ENCODE measurements at regions not wholly inside any gene's neighbourhood (a gene's known extent, or its start where the extent isn't known, plus 50 kb on each side); places are given as distances from the start of the nearest gene placed in this dataset.
"Not testable (repeated sequence)": the region's sequence is repeated elsewhere in the genome, so short reads cannot be mapped to it uniquely, and the experiment has no call there.

GRCh38 chr2:194395818-194396217 is 1261.2 kb upstream of the SLC39A10 start:
- no peak overlapping the region for H3K27ac Mint-ChIP-seq
- no peaks in the 10 kb centered on the region for H3K4me1 ChIP-seq (ENCODE audit: insufficient read depth, low read length)
- no peak for DNase-seq
- peaks cover 0 to 5% (median 0%) of the 10 kb centered on the region in 5 donors for H3K9me3 Mint-ChIP-seq
- H3K9me3 ChIP-seq (ENCODE audit: low read length): no peaks in the 10 kb centered on the region
- POLR2A ChIA-PET: no interaction called here
- H3K27ac ChIP-seq (ENCODE audit: low read depth, low read length): no peak overlapping the region
- no peak overlapping the region for H3K4me3 Mint-ChIP-seq
- no peaks in the 10 kb centered on the region for H3K4me1 Mint-ChIP-seq
- no peaks in the 10 kb centered on the region for H3K27me3 ChIP-seq (ENCODE audit: insufficient read depth, low read length, poor library complexity, severe bottlenecking)
- no peaks in the 10 kb centered on the region for H3K36me3 Mint-ChIP-seq
- H3K27me3 Mint-ChIP-seq: no peaks in the 10 kb centered on the region
- H3K36me3 ChIP-seq (ENCODE audit: insufficient read depth, low read length): no peaks in the 10 kb centered on the region
- no peak overlapping the region for H3K4me3 ChIP-seq (ENCODE audit: low read length)
- CTCF ChIA-PET: no interaction called here

- CTCF ChIA-PET: no interaction called here
- peaks cover 0 to 15% (median 0%) of the 10 kb centered on the region in 5 donors for H3K9me3 Mint-ChIP-seq
- Histone ChIP-seq H3K27me3 (ENCODE audit: insufficient read depth, low read length, poor library complexity, severe bottlenecking) (no peaks in the 10 kb centered on the region), H3K4me1 (ENCODE audit: insufficient read depth, low read length) (no peaks in the 10 kb centered on the region), H3K27ac (ENCODE audit: low read depth, low read length) (no peak overlapping the region), H3K9me3 (ENCODE audit: low read length) (no peaks in the 10 kb centered on the region), H3K4me3 (ENCODE audit: low read length) (no peak overlapping the region), H3K36me3 (ENCODE audit: insufficient read depth, low read length) (no peaks in the 10 kb centered on the region)
- no peaks in the 10 kb centered on the region for H3K27me3 Mint-ChIP-seq
- H3K27ac Mint-ChIP-seq: no peak overlapping the region
- POLR2A ChIA-PET: no interaction called here
- H3K4me1 Mint-ChIP-seq: no peaks in the 10 kb centered on the region
- no peaks in the 10 kb centered on the region for H3K36me3 Mint-ChIP-seq
- no peak overlapping the region for H3K4me3 Mint-ChIP-seq
- no peak for DNase-seq
Observed at GRCh38 chr2:194385376-194385775, 1271.7 kb upstream of the SLC39A10 start.

GRCh38 chr2:194383401-194383800 is 1273.6 kb upstream of the SLC39A10 start:
- H3K9me3 Mint-ChIP-seq: peaks cover 0 to 13% (median 3%) of the 10 kb centered on the region in 5 donors
- H3K27me3 ChIP-seq (ENCODE audit: insufficient read depth, low read length, poor library complexity, severe bottlenecking): no peaks in the 10 kb centered on the region
- H3K4me3 Mint-ChIP-seq: no peak overlapping the region
- H3K4me1 ChIP-seq (ENCODE audit: insufficient read depth, low read length): no peaks in the 10 kb centered on the region
- ChIA-PET CTCF (no interaction called here), POLR2A (no interaction called here)
- DNase-seq: no peak
- H3K27me3 Mint-ChIP-seq: no peaks in the 10 kb centered on the region
- no peaks in the 10 kb centered on the region for H3K36me3 Mint-ChIP-seq
- no peak overlapping the region for H3K4me3 ChIP-seq (ENCODE audit: low read length)
- H3K36me3 ChIP-seq (ENCODE audit: insufficient read depth, low read length): no peaks in the 10 kb centered on the region
- no peak overlapping the region for H3K27ac Mint-ChIP-seq
- no peaks in the 10 kb centered on the region for H3K9me3 ChIP-seq (ENCODE audit: low read length)
- H3K27ac ChIP-seq (ENCODE audit: low read depth, low read length): no peak overlapping the region
- no peaks in the 10 kb centered on the region for H3K4me1 Mint-ChIP-seq

GRCh38 chr2:194382221-194382620 is 1274.8 kb upstream of the SLC39A10 start:
- Mint-ChIP-seq H3K9me3 (peaks cover 0 to 13% (median 3%) of the 10 kb centered on the region in 5 donors), H3K27me3 (no peaks in the 10 kb centered on the region), H3K36me3 (no peaks in the 10 kb centered on the region), H3K4me3 (no peak overlapping the region), H3K4me1 (no peaks in the 10 kb centered on the region), H3K27ac (no peak overlapping the region)
- ChIA-PET POLR2A (no interaction called here), CTCF (no interaction called here)
- Histone ChIP-seq H3K27me3 (ENCODE audit: insufficient read depth, low read length, poor library complexity, severe bottlenecking) (no peaks in the 10 kb centered on the region), H3K9me3 (ENCODE audit: low read length) (no peaks in the 10 kb centered on the region), H3K4me3 (ENCODE audit: low read length) (no peak overlapping the region), H3K4me1 (ENCODE audit: insufficient read depth, low read length) (no peaks in the 10 kb centered on the region), H3K36me3 (ENCODE audit: insufficient read depth, low read length) (no peaks in the 10 kb centered on the region), H3K27ac (ENCODE audit: low read depth, low read length) (no peak overlapping the region)
- no peak for DNase-seq

GRCh38 chr2:194380011-194380410 is 1277.0 kb upstream of the SLC39A10 start:
- Mint-ChIP-seq H3K27me3 (no peaks in the 10 kb centered on the region), H3K4me1 (no peaks in the 10 kb centered on the region), H3K36me3 (no peaks in the 10 kb centered on the region), H3K9me3 (peaks cover 0 to 13% (median 0%) of the 10 kb centered on the region in 5 donors), H3K4me3 (no peak overlapping the region), H3K27ac (no peak overlapping the region)
- Histone ChIP-seq H3K4me3 (ENCODE audit: low read length) (no peak overlapping the region), H3K9me3 (ENCODE audit: low read length) (no peaks in the 10 kb centered on the region), H3K27me3 (ENCODE audit: insufficient read depth, low read length, poor library complexity, severe bottlenecking) (no peaks in the 10 kb centered on the region), H3K27ac (ENCODE audit: low read depth, low read length) (no peak overlapping the region), H3K4me1 (ENCODE audit: insufficient read depth, low read length) (no peaks in the 10 kb centered on the region), H3K36me3 (ENCODE audit: insufficient read depth, low read length) (no peaks in the 10 kb centered on the region)
- POLR2A ChIA-PET: no interaction called here
- CTCF ChIA-PET: no interaction called here
- no peak for DNase-seq

DNA sequence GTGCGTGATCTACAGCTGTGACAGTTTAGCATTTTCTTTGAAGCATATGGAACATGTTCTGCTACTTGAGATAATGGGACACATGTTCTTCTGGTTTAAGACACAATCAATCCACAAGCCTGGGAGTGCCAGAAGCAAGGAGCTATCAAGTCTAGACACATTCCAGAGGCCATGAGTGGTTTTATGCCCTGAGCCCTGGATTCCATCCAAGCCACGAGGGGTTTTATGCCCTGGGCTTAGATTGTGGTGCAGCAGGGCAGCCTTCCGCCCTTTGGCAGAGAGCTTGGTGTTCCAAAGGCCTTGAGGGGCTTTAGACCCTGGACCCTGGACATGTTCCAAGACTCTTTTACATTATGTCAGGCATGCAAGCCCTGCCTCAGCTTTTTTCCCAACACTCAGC is 1289.6 kb upstream of the SLC39A10 start:
- H3K4me1 ChIP-seq (ENCODE audit: insufficient read depth, low read length); H3K9me3 ChIP-seq (ENCODE audit: low read length); H3K4me3 ChIP-seq (ENCODE audit: low read length); DNase-seq; H3K4me3 Mint-ChIP-seq; H3K27me3 ChIP-seq (ENCODE audit: insufficient read depth, low read length, poor library complexity, severe bottlenecking); H3K27me3 Mint-ChIP-seq; H3K4me1 Mint-ChIP-seq; H3K36me3 Mint-ChIP-seq; H3K27ac Mint-ChIP-seq; CTCF ChIA-PET; H3K36me3 ChIP-seq (ENCODE audit: insufficient read depth, low read length); POLR2A ChIA-PET; H3K9me3 Mint-ChIP-seq; H3K27ac ChIP-seq (ENCODE audit: low read depth, low read length): not testable (repeated sequence)

DNA sequence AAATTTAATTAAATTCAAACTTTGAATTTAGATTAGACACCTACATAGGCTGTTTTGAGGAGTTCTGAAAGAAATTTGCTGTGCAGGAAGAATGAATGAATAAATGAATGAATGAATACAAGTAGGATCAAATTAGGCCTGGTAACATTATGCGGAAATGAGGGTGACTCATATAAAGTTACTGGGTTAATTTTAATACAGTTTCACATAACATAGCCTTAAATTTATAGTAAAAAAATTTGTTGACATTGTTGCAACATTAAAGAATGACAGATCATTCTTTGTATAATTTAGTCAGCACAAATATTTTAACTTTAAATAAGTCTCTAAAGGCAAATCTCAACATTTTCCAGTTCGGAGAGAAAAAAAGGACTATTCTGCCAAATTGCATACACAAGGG is 1293.1 kb upstream of the SLC39A10 start:
- POLR2A ChIA-PET: no interaction called here
- H3K4me3 ChIP-seq (ENCODE audit: low read length): no peak overlapping the region
- H3K9me3 ChIP-seq (ENCODE audit: low read length): no peaks in the 10 kb centered on the region
- Mint-ChIP-seq H3K27me3 (no peaks in the 10 kb centered on the region), H3K36me3 (no peaks in the 10 kb centered on the region), H3K4me1 (no peaks in the 10 kb centered on the region), H3K4me3 (no peak overlapping the region), H3K27ac (no peak overlapping the region), H3K9me3 (peaks cover 0 to 7% (median 5%) of the 10 kb centered on the region in 5 donors)
- no peak for DNase-seq
- CTCF ChIA-PET: no interaction called here
- no peaks in the 10 kb centered on the region for H3K27me3 ChIP-seq (ENCODE audit: insufficient read depth, low read length, poor library complexity, severe bottlenecking)
- no peaks in the 10 kb centered on the region for H3K4me1 ChIP-seq (ENCODE audit: insufficient read depth, low read length)
- H3K27ac ChIP-seq (ENCODE audit: low read depth, low read length): no peak overlapping the region
- no peaks in the 10 kb centered on the region for H3K36me3 ChIP-seq (ENCODE audit: insufficient read depth, low read length)

- ChIA-PET CTCF (no interaction called here), POLR2A (no interaction called here)
- DNase-seq: no peak
- Mint-ChIP-seq H3K4me1 (no peaks in the 10 kb centered on the region), H3K4me3 (no peak overlapping the region), H3K9me3 (peaks cover 0 to 8% (median 7%) of the 10 kb centered on the region in 5 donors), H3K36me3 (no peaks in the 10 kb centered on the region), H3K27me3 (no peaks in the 10 kb centered on the region), H3K27ac (no peak overlapping the region)
- Histone ChIP-seq H3K9me3 (ENCODE audit: low read length) (no peaks in the 10 kb centered on the region), H3K27ac (ENCODE audit: low read depth, low read length) (no peak overlapping the region), H3K36me3 (ENCODE audit: insufficient read depth, low read length) (no peaks in the 10 kb centered on the region), H3K4me3 (ENCODE audit: low read length) (no peak overlapping the region), H3K27me3 (ENCODE audit: insufficient read depth, low read length, poor library complexity, severe bottlenecking) (no peaks in the 10 kb centered on the region), H3K4me1 (ENCODE audit: insufficient read depth, low read length) (no peaks in the 10 kb centered on the region)
Observed at GRCh38 chr2:194363295-194363694, 1293.7 kb upstream of the SLC39A10 start.

GRCh38 chr2:194352505-194352904 is 1304.5 kb upstream of the SLC39A10 start:
- Mint-ChIP-seq H3K36me3 (no peaks in the 10 kb centered on the region), H3K4me3 (no peak overlapping the region), H3K27me3 (no peaks in the 10 kb centered on the region), H3K27ac (no peak overlapping the region), H3K4me1 (no peaks in the 10 kb centered on the region), H3K9me3 (peaks cover 0 to 6% (median 0%) of the 10 kb centered on the region in 5 donors)
- ChIA-PET CTCF (no interaction called here), POLR2A (no interaction called here)
- no peak for DNase-seq
- Histone ChIP-seq H3K9me3 (ENCODE audit: low read length) (no peaks in the 10 kb centered on the region), H3K27me3 (ENCODE audit: insufficient read depth, low read length, poor library complexity, severe bottlenecking) (no peaks in the 10 kb centered on the region), H3K27ac (ENCODE audit: low read depth, low read length) (no peak overlapping the region), H3K4me1 (ENCODE audit: insufficient read depth, low read length) (no peaks in the 10 kb centered on the region), H3K4me3 (ENCODE audit: low read length) (no peak overlapping the region), H3K36me3 (ENCODE audit: insufficient read depth, low read length) (no peaks in the 10 kb centered on the region)
